ENCODE measurements at regions not wholly inside any gene's neighbourhood (a gene's known extent, or its start where the extent isn't known, plus 50 kb on each side); places are given as distances from the start of the nearest gene placed in this dataset.

DNA sequence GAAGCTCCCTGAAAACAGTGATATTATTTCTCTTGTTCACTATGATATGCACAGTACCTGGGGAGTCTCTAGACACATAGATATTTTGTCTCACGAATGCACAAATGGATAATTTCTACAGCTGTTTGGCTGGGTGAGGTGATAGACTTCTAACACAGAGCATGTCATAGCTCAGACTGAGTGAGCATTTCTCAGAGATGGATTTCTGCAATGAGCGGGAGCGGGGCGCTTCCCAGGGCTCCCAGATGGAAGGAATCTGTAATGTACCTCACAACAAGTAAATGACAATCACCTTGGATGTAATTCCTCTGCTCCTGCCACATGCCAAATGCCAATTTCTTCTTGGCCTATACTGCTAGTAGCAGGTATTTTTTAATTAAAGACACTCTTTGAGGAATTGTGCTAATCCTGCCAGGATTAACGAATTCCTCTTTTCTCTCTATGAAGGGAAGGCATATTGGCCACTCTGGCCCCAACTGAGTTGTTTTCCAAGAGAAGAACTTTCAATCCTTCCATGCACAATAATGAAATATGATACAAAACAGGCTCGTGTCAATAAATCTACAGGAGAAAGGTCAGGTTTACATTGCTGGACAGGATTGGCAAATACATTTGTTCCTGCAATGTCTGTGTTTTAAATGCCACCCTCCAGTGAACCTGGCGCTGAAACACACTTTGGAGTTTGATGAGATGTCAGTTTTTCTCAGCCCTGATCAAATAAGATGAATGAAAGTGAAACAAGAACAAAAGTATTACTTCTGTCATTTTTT is 185.3 kb downstream of the CBLN1 start:
- no peak for TF ChIP-seq CTCF (IDR thresholded peaks at IDR 0.05; ENCODE audit: extremely low read depth, missing control alignments)
- DNase-seq (ENCODE audit: low spot score): no peak

- TF ChIP-seq CTCF (IDR thresholded peaks at IDR 0.05; ENCODE audit: extremely low read depth, missing control alignments): no peak
- no peak for DNase-seq (ENCODE audit: low spot score)
These were observed 186.1 kb downstream of the CBLN1 start for GRCh38 chr16:49095539-49095938.

DNA sequence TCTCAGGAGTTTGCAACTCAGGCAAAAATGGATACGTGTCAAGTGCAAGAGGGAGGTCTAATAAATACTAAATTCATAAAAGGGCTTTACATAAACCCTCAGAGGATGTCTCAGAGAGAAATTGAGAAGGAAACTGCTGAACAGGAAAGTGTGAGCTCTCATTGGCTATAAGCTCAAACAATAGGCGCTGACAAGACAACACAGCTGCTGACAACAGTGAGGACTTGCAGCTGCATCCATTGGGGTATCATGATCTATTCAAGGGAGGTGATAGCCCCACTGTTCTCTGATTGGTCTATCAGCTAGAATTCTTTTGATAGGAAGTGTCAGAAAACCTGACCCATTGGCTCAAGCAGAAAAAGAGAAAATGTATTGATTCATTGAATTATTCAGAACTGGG is 187.2 kb downstream of the CBLN1 start:
- no peak for DNase-seq (ENCODE audit: low spot score)
- TF ChIP-seq CTCF (IDR thresholded peaks at IDR 0.05; ENCODE audit: extremely low read depth, missing control alignments): no peak

GRCh38 chr16:49093939-49094338 is 187.7 kb downstream of the CBLN1 start:
- DNase-seq (ENCODE audit: low spot score): no peak
- no peak for TF ChIP-seq CTCF (IDR thresholded peaks at IDR 0.05; ENCODE audit: extremely low read depth, missing control alignments)

DNA sequence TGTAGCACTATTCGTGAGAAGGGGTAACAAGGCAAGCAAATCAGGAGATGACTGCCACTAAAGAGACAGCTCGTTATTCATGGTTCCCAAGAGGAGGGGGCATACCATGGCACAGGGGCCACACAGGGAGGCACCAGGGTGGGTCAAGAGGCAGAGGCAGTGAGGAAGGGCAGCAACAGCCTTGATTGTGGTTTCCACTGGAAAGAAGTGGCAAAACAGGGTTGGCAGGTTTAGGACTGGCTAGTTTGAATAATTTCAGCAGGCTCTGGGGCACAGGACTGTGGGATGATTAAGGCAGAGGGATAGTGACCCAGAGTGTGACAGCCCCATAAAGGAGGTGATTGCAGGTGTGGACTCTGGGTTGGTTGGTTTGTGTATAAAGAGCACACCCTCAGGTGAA is 188.9 kb downstream of the CBLN1 start:
- no peak for DNase-seq (ENCODE audit: low spot score)
- TF ChIP-seq CTCF (IDR thresholded peaks at IDR 0.05; ENCODE audit: extremely low read depth, missing control alignments): no peak

DNA sequence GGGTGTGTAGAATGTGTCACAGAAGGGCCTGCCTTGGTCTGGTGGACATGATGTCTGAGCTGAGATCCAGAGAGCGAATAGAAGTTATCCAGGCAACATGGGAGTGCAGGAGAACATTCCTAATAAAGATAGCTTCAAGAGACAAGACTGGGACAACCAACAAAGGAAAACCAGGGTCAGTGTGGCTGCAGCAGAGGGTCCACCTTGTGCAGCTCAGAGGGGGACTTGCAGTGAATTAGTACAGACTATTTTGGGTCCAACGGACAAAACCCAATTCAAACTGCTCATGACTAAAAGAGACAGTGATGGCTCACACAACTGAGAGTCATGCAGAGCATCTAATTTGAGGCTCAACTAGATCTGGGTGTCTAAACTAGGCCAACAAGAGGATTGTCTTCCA is 192.1 kb downstream of the CBLN1 start:
- DNase-seq (ENCODE audit: low spot score): no peak

GRCh38 chr16:49089039-49089438 is 192.6 kb downstream of the CBLN1 start:
- TF ChIP-seq CTCF (IDR thresholded peaks at IDR 0.05; ENCODE audit: extremely low read depth, missing control alignments): no peak
- DNase-seq (ENCODE audit: low spot score): no peak

More for the DNA sequence above, 192.1 kb downstream of the CBLN1 start:
- TF ChIP-seq CTCF (IDR thresholded peaks at IDR 0.05; ENCODE audit: extremely low read depth, missing control alignments): no peak
